Gastrocnemius medialis (tissue), 4 donors: ENCODE measurements at regions not wholly inside any gene's neighbourhood (a gene's known extent, or its start where the extent isn't known, plus 50 kb on each side); places are given as distances from the start of the nearest gene placed in this dataset.

Experiments
- ATAC-seq, 2 donors: fragments of 150-250 bp; one replicate each; pipeline ENCODE4 v1.9.1; 2016
- DNase-seq, 2 donors: peaks; one replicate each; pipeline ENCODE4 v3.0.0-alpha.2; 2019
- H3K27ac ChIP-seq, 4 donors: fragments of 200-600 bp; sonication (generic); 1 replicate in 1 of 4; 2 replicates in 3 of 4; pipeline ENCODE4 v1.5.1; 2016 to 2018; ENCODE audit warnings: mild to moderate bottlenecking in 2 of 4, moderate library complexity in 1 of 4
- H3K27me3 ChIP-seq, 3 donors: fragments of 200-600 bp; sonication (generic) in 2 of 3; 1 replicate in 1 of 3; 2 replicates in 2 of 3; pipeline versions ENCODE4 v1.5.1 to v1.6.0; 2016 to 2019; ENCODE audit warnings: mild to moderate bottlenecking in 1 of 3, moderate library complexity in 1 of 3
- H3K36me3 ChIP-seq, 2 donors: fragments of 200-600 bp; sonication (generic) in 1 of 2; one replicate each; pipeline ENCODE4 v1.5.1; 2017 to 2018
- H3K4me1 ChIP-seq, 2 donors: fragments of 200-600 bp; sonication (generic) in 1 of 2; one replicate each; pipeline ENCODE4 v1.5.1; 2016 to 2017; ENCODE audit warnings: mild to moderate bottlenecking in 2 of 2
- H3K4me3 ChIP-seq, 4 donors: fragments of 200-600 bp; sonication (generic) in 3 of 4; 1 replicate in 1 of 4; 2 replicates in 3 of 4; pipeline ENCODE4 v1.5.1; 2016 to 2019; ENCODE audit warnings: mild to moderate bottlenecking in 2 of 4
- H3K9me3 ChIP-seq, 3 donors: fragments of 200-600 bp; sonication (generic) in 2 of 3; 1 replicate in 1 of 3; 2 replicates in 2 of 3; pipeline ENCODE4 v1.5.1; 2016 to 2019
- POLR2A ChIP-seq, 2 donors: fragments of 450-650 bp; IDR thresholded peaks; one replicate each; pipeline ENCODE4 v1.6.1; 2017; ENCODE audit warnings: antibody characterized with exemption in 2 of 2, mild to moderate bottlenecking in 2 of 2, moderate library complexity in 2 of 2
- in situ Hi-C, 4 donors: fragments of 200-750 bp; cut with MboI; loops; one replicate each; pipeline versions ENCODE4 v1.15.0 to v1.8.0; 2017; ENCODE audit warnings: low sequenced_read_pairs in 4 of 4
- intact Hi-C: fragments of 100-400 bp; cut with DNase I; formaldehyde crosslinking; loops from one replicate; pipeline ENCODE4 v1.15.1; 2023; ENCODE audit warnings: low total_unique reads
- TF ChIP-seq, protein P1 (sequence below), 5 experiments: fragments of 450-650 bp in 3 of 5; fragments of 200-600 bp in 2 of 5; sonication (generic) in 2 of 5; IDR thresholded peaks in 4 of 5; conservative IDR thresholded peaks in 1 of 5; 1 replicate in 4 of 5; 2 replicates in 1 of 5; pipeline ENCODE4 v1.5.1; 2016 to 2019; ENCODE audit warnings: antibody characterized with exemption in 5 of 5, mild to moderate bottlenecking in 3 of 5, moderate library complexity in 3 of 5

DNA sequence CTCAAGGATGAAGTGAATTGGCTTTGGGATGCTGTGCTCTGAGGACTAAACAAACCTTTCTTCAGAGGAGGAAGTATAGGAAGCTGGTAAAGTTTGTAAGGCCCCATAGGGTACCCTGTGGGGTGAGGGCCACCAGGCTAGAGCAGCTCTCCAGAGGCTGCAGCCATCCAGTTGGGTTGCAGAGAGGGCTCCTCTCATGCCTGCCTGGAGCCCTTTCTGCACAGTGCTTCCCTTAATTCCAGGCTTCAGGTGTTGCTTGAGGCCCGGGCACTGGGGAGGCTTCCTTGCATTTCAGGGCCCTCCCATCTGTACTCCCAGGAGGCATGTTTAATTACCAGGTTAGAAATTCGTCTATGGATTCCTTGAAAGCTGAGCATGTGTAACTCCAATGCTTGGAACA, 95.3 kb upstream of the FSTL4 start:
- no peak for ATAC-seq
- no peak overlapping the region for H3K4me3 ChIP-seq
- H3K4me1 ChIP-seq = no peaks in the 10 kb centered on the region
- DNase-seq = no peak
- H3K27ac ChIP-seq = no peak overlapping the region
- TF ChIP-seq, protein P1, sequence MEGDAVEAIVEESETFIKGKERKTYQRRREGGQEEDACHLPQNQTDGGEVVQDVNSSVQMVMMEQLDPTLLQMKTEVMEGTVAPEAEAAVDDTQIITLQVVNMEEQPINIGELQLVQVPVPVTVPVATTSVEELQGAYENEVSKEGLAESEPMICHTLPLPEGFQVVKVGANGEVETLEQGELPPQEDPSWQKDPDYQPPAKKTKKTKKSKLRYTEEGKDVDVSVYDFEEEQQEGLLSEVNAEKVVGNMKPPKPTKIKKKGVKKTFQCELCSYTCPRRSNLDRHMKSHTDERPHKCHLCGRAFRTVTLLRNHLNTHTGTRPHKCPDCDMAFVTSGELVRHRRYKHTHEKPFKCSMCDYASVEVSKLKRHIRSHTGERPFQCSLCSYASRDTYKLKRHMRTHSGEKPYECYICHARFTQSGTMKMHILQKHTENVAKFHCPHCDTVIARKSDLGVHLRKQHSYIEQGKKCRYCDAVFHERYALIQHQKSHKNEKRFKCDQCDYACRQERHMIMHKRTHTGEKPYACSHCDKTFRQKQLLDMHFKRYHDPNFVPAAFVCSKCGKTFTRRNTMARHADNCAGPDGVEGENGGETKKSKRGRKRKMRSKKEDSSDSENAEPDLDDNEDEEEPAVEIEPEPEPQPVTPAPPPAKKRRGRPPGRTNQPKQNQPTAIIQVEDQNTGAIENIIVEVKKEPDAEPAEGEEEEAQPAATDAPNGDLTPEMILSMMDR (IDR thresholded peaks at IDR 0.05 in 4 of 5, conservative IDR thresholded peaks at IDR 0.05 in 1 of 5) = no peak
- no peak for TF ChIP-seq POLR2A (IDR thresholded peaks at IDR 0.05)
- no peaks in the 10 kb centered on the region for H3K27me3 ChIP-seq
- in situ Hi-C loops (no loop called here), intact Hi-C loops (no loop called here)
- H3K36me3 ChIP-seq = no peaks in the 10 kb centered on the region
- H3K9me3 ChIP-seq = no peaks in the 10 kb centered on the region

DNA sequence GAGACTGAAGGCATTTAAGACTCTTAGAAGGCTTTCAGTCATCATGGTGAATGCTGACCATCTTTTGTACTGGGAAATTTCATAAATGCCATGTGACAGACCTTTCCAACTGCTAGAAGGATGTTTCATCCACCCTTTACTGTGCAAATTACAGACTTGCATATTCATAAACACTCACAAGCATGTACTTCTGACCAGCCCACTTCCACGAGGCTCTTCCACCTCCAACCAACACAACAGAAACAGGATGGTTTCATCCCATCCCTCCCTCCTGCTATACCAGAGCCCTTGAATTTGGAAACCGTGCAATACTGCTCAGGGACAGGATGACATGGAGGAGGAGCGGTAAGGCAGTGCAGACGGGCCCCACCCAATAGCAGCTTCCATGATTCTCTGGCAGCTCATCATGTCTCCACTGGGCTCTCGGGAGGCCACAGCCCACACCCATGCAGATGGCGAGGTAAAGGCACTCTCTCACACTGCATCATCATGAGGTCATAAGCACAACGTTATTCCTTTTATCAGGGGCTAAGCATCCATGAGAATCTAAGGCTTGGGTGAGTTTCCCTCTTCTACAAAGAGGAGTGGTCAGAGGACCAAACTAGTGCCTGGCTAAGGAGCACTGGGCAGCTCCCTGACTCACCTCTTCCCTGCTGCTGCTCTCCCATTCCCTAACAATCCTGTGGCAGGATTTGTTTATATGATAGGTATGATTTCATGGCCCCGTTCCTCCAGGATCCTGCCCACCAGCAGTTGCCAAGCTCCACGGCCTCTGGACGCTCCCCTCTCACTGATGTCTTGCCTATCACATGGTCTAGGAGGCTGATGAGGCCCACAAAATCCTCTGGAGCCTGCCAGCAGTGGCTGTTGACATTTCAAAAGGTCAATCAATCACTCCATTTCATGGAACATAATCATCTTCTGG, 94.4 kb upstream of the FSTL4 start:
- ATAC-seq (no peak), DNase-seq (no peak)
- TF ChIP-seq, protein P1 (IDR thresholded peaks at IDR 0.05 in 4 of 5, conservative IDR thresholded peaks at IDR 0.05 in 1 of 5) = no peak
- TF ChIP-seq POLR2A (IDR thresholded peaks at IDR 0.05) = no peak
- H3K4me1 ChIP-seq = no peaks in the 10 kb centered on the region
- H3K27me3 ChIP-seq = no peaks in the 10 kb centered on the region
- in situ Hi-C loops (no loop called here), intact Hi-C loops (no loop called here)
- H3K27ac ChIP-seq = no peak overlapping the region
- no peak overlapping the region for H3K4me3 ChIP-seq
- H3K36me3 ChIP-seq = no peaks in the 10 kb centered on the region
- no peaks in the 10 kb centered on the region for H3K9me3 ChIP-seq

DNA sequence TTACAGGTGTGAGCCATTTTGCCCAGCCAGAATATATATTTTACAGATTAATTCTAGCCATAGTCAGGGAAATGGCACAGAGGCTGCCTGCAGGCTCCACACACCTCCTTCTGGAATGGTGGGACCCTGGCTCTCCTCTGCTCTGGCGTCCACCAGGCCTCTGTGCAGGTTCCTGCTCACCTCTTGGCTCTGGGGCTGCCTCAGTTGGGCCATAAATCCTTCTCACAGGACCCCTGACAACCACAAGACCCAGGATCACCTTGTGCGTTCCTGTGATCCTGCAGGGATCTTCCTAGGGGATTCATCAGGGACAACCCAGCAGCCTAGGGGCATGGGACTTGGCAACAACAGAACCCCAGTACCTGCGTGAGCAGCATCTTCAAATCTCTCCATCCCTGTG, 93.0 kb upstream of the FSTL4 start:
- Histone ChIP-seq H3K27ac (no peak overlapping the region), H3K4me3 (no peak overlapping the region), H3K27me3 (no peaks in the 10 kb centered on the region), H3K36me3 (no peaks in the 10 kb centered on the region), H3K9me3 (no peaks in the 10 kb centered on the region), H3K4me1 (no peaks in the 10 kb centered on the region)
- DNase-seq (no peak), ATAC-seq (no peak)
- intact Hi-C loops (no loop called here), in situ Hi-C loops (no loop called here)
- TF ChIP-seq POLR2A (IDR thresholded peaks at IDR 0.05) = no peak
- TF ChIP-seq, protein P1 (IDR thresholded peaks at IDR 0.05 in 4 of 5, conservative IDR thresholded peaks at IDR 0.05 in 1 of 5) = no peak

DNA sequence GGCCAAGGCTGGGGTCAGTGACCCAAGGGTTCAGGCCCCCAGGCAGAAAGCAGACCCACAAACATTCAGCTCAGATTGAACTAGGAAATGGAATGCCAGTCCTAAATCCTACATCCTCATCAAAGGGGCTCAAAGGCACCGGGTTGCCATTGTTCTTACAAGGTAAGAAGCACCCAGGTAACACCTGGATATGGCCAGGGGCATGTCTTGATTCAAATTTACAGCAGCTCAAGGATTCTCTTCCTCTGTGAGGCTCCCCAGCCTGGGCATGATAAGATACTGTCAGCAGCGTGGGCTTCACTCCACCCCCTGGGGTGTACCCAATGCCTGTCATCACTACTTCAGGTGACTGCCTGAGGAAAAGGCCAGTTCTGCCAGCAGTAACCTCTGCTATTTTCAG, 92.1 kb upstream of the FSTL4 start:
- no peak for ATAC-seq
- Histone ChIP-seq H3K9me3 (no peaks in the 10 kb centered on the region), H3K4me1 (no peaks in the 10 kb centered on the region), H3K36me3 (no peaks in the 10 kb centered on the region), H3K4me3 (no peak overlapping the region), H3K27ac (no peak overlapping the region), H3K27me3 (no peaks in the 10 kb centered on the region)
- no peak for TF ChIP-seq POLR2A (IDR thresholded peaks at IDR 0.05)
- TF ChIP-seq, protein P1 (IDR thresholded peaks at IDR 0.05 in 4 of 5, conservative IDR thresholded peaks at IDR 0.05 in 1 of 5) = no peak
- DNase-seq = no peak
- intact Hi-C loops = no loop called here
- in situ Hi-C loops = no loop called here
